Neural cell (in vitro differentiated cells): ENCODE measurements at regions not wholly inside any gene's neighbourhood (a gene's known extent, or its start where the extent isn't known, plus 50 kb on each side); places are given as distances from the start of the nearest gene placed in this dataset.

Experiments used
- H2AFZ ChIP-seq: fragments of 200-600, 300-800 bp; sonication (generic), shearing (Covaris generic); 2 replicates; pipeline ENCODE4 v1.6.0; 2014; ENCODE audit warnings: low read depth, mild to moderate bottlenecking, antibody characterized with exemption, low read length, moderate library complexity
- H3F3A ChIP-seq: fragments of 200-600 bp; shearing (Covaris generic); 2 replicates; pipeline ENCODE4 v1.6.1; 2016; ENCODE audit warnings: mild to moderate bottlenecking, moderate library complexity, mixed read lengths, antibody characterized with exemption, low read length; ENCODE audit not compliant: insufficient read depth, poor library complexity, severe bottlenecking
- H3K27ac ChIP-seq: fragments of 200-600, 300-800 bp; sonication (generic), shearing (Covaris generic); 2 replicates; pipeline ENCODE4 v1.5.1; 2014; ENCODE audit warnings: mild to moderate bottlenecking, low read length, moderate library complexity
- H3K27me3 ChIP-seq: fragments of 300-800, 200-600 bp; sonication (generic), shearing (Covaris generic); 2 replicates; pipeline ENCODE4 v1.6.0; 2014; ENCODE audit warnings: mild to moderate bottlenecking, low read depth, low read length, moderate library complexity; ENCODE audit not compliant: insufficient read depth
- H3K36me3 ChIP-seq: fragments of 300-800, 200-600 bp; sonication (generic), shearing (Covaris generic); 2 replicates; pipeline ENCODE4 v1.5.1; 2014; ENCODE audit warnings: mild to moderate bottlenecking, antibody characterized with exemption, low read length, moderate library complexity; ENCODE audit not compliant: insufficient read depth
- H3K4me2 ChIP-seq: fragments of 300-800, 200-600 bp; sonication (generic), shearing (Covaris generic); 2 replicates; pipeline ENCODE4 v1.6.0; 2014; ENCODE audit warnings: mild to moderate bottlenecking, low read length
- H3K4me3 ChIP-seq: fragments of 300-800, 200-600 bp; sonication (generic), shearing (Covaris generic); 2 replicates; pipeline ENCODE4 v1.5.1; 2014; ENCODE audit warnings: mild to moderate bottlenecking, low read length, moderate library complexity
- H3K79me2 ChIP-seq: fragments of 200-600 bp; shearing (Covaris generic); replicated peaks from 2 replicates; pipeline ENCODE4 v1.6.0; 2014; ENCODE audit warnings: mild to moderate bottlenecking, low read length, moderate library complexity; ENCODE audit not compliant: insufficient read depth
- H3K9ac ChIP-seq: fragments of 300-800, 200-600 bp; sonication (generic), shearing (Covaris generic); 2 replicates; pipeline ENCODE4 v1.6.1; 2016; ENCODE audit warnings: mild to moderate bottlenecking, low read length, mixed read lengths
- H3K9me2 ChIP-seq: fragments of 200-600 bp; shearing (Covaris generic); 2 replicates; pipeline ENCODE4 v1.6.1; 2016; ENCODE audit warnings: mild to moderate bottlenecking, low read length, mixed read lengths; ENCODE audit not compliant: insufficient read depth
- H3K9me3 ChIP-seq: fragments of 200-600, 300-800 bp; sonication (generic), shearing (Covaris generic); 2 replicates; pipeline ENCODE4 v1.6.1; 2016; ENCODE audit warnings: mild to moderate bottlenecking, mixed run types, low read length, moderate library complexity, mixed read lengths
- H4K20me1 ChIP-seq: fragments of 200-600 bp; shearing (Covaris generic); 2 replicates; pipeline ENCODE4 v1.6.1; 2016; ENCODE audit warnings: mild to moderate bottlenecking, mixed run types; ENCODE audit not compliant: insufficient read depth
- EP300 ChIP-seq: fragments of 450-650 bp; conservative IDR thresholded peaks from 2 replicates; pipeline ENCODE4 v1.6.1; 2014; ENCODE audit warnings: antibody characterized with exemption, mild to moderate bottlenecking, moderate library complexity; ENCODE audit not compliant: poor library complexity, severe bottlenecking
- EZH2 ChIP-seq: fragments of 200-600, 300-800 bp; shearing (Covaris generic), sonication (generic); IDR thresholded peaks from 2 replicates; pipeline ENCODE4 v1.6.1; 2014; ENCODE audit warnings: antibody characterized with exemption, low read length, borderline replicate concordance, mild to moderate bottlenecking; ENCODE audit not compliant: insufficient read depth, poor library complexity, severe bottlenecking
- MXI1 ChIP-seq: fragments of 450-650 bp; conservative IDR thresholded peaks from 2 replicates; pipeline ENCODE4 v1.6.1; 2014; ENCODE audit warnings: antibody characterized with exemption, mild to moderate bottlenecking; ENCODE audit not compliant: poor library complexity, severe bottlenecking
- POLR2AphosphoS5 ChIP-seq: IDR thresholded peaks from 2 replicates; pipeline ENCODE4 v1.6.1; 2012
- RAD21 ChIP-seq: fragments of 450-650 bp; conservative IDR thresholded peaks from 2 replicates; pipeline ENCODE4 v1.6.1; 2014; ENCODE audit warnings: antibody characterized with exemption, mild to moderate bottlenecking, moderate library complexity
- REST ChIP-seq: IDR thresholded peaks from 2 replicates; pipeline ENCODE4 v1.6.1; 2012; ENCODE audit warnings: borderline replicate concordance
- SMC3 ChIP-seq: fragments of 450-650 bp; conservative IDR thresholded peaks from 2 replicates; pipeline ENCODE4 v1.6.1; 2014; ENCODE audit warnings: antibody characterized with exemption, mild to moderate bottlenecking, moderate library complexity; ENCODE audit not compliant: poor library complexity
- TAF1 ChIP-seq: IDR thresholded peaks from 2 replicates; pipeline ENCODE4 v1.6.1; 2012; ENCODE audit warnings: low read depth
- TF ChIP-seq, protein P1 (sequence below): fragments of 450-650 bp; IDR thresholded peaks from 2 replicates; pipeline ENCODE4 v1.5.1; 2014; ENCODE audit warnings: antibody characterized with exemption, mild to moderate bottlenecking, moderate library complexity; ENCODE audit not compliant: poor library complexity, severe bottlenecking

- H3F3A ChIP-seq: no peaks in the 10 kb centered on the region
- H3K9me3 ChIP-seq: no peaks in the 10 kb centered on the region
- H3K9me2 ChIP-seq: no peaks in the 10 kb centered on the region
- H3K4me3 ChIP-seq: no peak overlapping the region
- H3K79me2 ChIP-seq: no peaks in the 10 kb centered on the region
- H3K36me3 ChIP-seq: no peaks in the 10 kb centered on the region
- H2AFZ ChIP-seq: no peak overlapping the region
- no peak overlapping the region for H3K9ac ChIP-seq
- H3K4me2 ChIP-seq: no peak overlapping the region
- no peak overlapping the region for H3K27ac ChIP-seq
- TF ChIP-seq TAF1: no peak
- no peaks in the 10 kb centered on the region for H4K20me1 ChIP-seq
- H3K27me3 ChIP-seq: no peaks in the 10 kb centered on the region
These were observed 321.5 kb downstream of the FBXO15 start for GRCh38 chr18:73826098-73826497.

GRCh38 chr18:73824671-73825070, 323.0 kb downstream of the FBXO15 start:
- H2AFZ ChIP-seq: no peak overlapping the region
- no peak for TF ChIP-seq MXI1
- TF ChIP-seq SMC3: no peak
- TF ChIP-seq EZH2: no peak
- TF ChIP-seq, protein P1, sequence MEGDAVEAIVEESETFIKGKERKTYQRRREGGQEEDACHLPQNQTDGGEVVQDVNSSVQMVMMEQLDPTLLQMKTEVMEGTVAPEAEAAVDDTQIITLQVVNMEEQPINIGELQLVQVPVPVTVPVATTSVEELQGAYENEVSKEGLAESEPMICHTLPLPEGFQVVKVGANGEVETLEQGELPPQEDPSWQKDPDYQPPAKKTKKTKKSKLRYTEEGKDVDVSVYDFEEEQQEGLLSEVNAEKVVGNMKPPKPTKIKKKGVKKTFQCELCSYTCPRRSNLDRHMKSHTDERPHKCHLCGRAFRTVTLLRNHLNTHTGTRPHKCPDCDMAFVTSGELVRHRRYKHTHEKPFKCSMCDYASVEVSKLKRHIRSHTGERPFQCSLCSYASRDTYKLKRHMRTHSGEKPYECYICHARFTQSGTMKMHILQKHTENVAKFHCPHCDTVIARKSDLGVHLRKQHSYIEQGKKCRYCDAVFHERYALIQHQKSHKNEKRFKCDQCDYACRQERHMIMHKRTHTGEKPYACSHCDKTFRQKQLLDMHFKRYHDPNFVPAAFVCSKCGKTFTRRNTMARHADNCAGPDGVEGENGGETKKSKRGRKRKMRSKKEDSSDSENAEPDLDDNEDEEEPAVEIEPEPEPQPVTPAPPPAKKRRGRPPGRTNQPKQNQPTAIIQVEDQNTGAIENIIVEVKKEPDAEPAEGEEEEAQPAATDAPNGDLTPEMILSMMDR: no peak
- TF ChIP-seq EP300: no peak
- TF ChIP-seq POLR2AphosphoS5: no peak
- no peak for TF ChIP-seq REST
- no peak for TF ChIP-seq TAF1
- TF ChIP-seq RAD21: no peak
- no peak overlapping the region for H3K4me3 ChIP-seq
- H3F3A ChIP-seq: no peaks in the 10 kb centered on the region
- no peaks in the 10 kb centered on the region for H3K79me2 ChIP-seq
- H3K27ac ChIP-seq: no peak overlapping the region
- H3K9me2 ChIP-seq: no peaks in the 10 kb centered on the region
- no peak overlapping the region for H3K9ac ChIP-seq
- H3K36me3 ChIP-seq: no peaks in the 10 kb centered on the region
- H3K27me3 ChIP-seq: no peaks in the 10 kb centered on the region
- no peaks in the 10 kb centered on the region for H3K9me3 ChIP-seq
- no peaks in the 10 kb centered on the region for H4K20me1 ChIP-seq
- H3K4me2 ChIP-seq: no peak overlapping the region

DNA sequence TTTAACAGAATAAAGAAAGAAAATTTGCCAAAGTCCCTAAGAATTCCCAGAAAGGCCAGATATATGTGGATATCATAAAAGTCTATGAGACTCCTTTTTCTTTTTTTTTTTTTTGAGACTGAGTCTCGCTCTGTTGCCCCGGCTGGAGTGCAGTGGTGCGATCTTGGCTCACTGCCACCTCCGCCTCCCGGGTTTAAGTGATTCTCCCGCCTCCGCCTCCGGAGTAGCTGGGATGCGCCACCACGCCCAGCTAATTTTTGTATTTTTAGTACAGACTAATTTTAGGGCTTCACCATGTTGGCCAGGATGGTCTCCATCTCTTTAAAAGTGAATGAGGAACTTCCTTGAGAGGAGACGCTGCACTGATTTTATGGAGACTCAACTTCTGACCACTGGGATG, 335.2 kb downstream of the FBXO15 start:
- Histone ChIP-seq H3K9me3 (no peaks in the 10 kb centered on the region), H3K4me3 (no peak overlapping the region), H3F3A (no peaks in the 10 kb centered on the region), H2AFZ (no peak overlapping the region), H3K27me3 (no peaks in the 10 kb centered on the region), H3K27ac (no peak overlapping the region), H4K20me1 (no peaks in the 10 kb centered on the region), H3K79me2 (no peaks in the 10 kb centered on the region), H3K9me2 (no peaks in the 10 kb centered on the region), H3K4me2 (no peak overlapping the region), H3K9ac (no peak overlapping the region), H3K36me3 (no peaks in the 10 kb centered on the region)
- TF ChIP-seq RAD21 (no peak), TAF1 (no peak), POLR2AphosphoS5 (no peak), EZH2 (no peak), EP300 (no peak), SMC3 (no peak), REST (no peak), MXI1 (no peak)
- TF ChIP-seq, protein P1: no peak
